ENCODE measurements at regions not wholly inside any gene's neighbourhood (a gene's known extent, or its start where the extent isn't known, plus 50 kb on each side); places are given as distances from the start of the nearest gene placed in this dataset.

DNA sequence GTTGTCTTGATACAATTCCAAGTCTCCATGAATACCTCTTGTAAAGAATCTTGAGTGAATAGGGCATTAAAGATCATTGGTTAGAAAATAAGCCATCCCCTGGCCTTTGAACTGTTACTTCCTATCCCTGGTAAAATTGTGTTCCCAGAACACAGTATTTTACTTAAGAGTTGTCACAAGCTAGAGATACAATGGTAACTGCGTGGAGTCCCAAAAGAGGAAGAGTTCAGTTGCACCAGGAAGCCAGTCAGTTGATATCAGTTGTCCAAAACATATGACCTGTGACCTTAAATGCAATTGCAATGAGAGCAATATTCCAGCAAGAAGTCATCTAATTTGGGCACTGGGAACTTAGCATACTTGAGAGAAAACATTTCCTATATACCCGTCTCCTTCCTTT is 117.3 kb downstream of the NEDD1 start:
- TF ChIP-seq, protein P1, sequence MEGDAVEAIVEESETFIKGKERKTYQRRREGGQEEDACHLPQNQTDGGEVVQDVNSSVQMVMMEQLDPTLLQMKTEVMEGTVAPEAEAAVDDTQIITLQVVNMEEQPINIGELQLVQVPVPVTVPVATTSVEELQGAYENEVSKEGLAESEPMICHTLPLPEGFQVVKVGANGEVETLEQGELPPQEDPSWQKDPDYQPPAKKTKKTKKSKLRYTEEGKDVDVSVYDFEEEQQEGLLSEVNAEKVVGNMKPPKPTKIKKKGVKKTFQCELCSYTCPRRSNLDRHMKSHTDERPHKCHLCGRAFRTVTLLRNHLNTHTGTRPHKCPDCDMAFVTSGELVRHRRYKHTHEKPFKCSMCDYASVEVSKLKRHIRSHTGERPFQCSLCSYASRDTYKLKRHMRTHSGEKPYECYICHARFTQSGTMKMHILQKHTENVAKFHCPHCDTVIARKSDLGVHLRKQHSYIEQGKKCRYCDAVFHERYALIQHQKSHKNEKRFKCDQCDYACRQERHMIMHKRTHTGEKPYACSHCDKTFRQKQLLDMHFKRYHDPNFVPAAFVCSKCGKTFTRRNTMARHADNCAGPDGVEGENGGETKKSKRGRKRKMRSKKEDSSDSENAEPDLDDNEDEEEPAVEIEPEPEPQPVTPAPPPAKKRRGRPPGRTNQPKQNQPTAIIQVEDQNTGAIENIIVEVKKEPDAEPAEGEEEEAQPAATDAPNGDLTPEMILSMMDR (IDR thresholded peaks at IDR 0.05), result no peak
- no peak for TF ChIP-seq POLR2A (IDR thresholded peaks at IDR 0.05)

All from body of pancreas (tissue), 4 donors.